ENCODE measurements at regions not wholly inside any gene's neighbourhood (a gene's known extent, or its start where the extent isn't known, plus 50 kb on each side); places are given as distances from the start of the nearest gene placed in this dataset.
"Not testable (repeated sequence)": the region's sequence is repeated elsewhere in the genome, so short reads cannot be mapped to it uniquely, and the experiment has no call there.

GRCh38 chr5:117539692-117540091 lies 965.1 kb upstream of the SEMA6A start:
- TF ChIP-seq, protein P1, sequence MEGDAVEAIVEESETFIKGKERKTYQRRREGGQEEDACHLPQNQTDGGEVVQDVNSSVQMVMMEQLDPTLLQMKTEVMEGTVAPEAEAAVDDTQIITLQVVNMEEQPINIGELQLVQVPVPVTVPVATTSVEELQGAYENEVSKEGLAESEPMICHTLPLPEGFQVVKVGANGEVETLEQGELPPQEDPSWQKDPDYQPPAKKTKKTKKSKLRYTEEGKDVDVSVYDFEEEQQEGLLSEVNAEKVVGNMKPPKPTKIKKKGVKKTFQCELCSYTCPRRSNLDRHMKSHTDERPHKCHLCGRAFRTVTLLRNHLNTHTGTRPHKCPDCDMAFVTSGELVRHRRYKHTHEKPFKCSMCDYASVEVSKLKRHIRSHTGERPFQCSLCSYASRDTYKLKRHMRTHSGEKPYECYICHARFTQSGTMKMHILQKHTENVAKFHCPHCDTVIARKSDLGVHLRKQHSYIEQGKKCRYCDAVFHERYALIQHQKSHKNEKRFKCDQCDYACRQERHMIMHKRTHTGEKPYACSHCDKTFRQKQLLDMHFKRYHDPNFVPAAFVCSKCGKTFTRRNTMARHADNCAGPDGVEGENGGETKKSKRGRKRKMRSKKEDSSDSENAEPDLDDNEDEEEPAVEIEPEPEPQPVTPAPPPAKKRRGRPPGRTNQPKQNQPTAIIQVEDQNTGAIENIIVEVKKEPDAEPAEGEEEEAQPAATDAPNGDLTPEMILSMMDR (IDR thresholded peaks at IDR 0.05): no peak
- no peak for TF ChIP-seq ZFX (IDR thresholded peaks at IDR 0.05; ENCODE audit: borderline replicate concordance)

DNA sequence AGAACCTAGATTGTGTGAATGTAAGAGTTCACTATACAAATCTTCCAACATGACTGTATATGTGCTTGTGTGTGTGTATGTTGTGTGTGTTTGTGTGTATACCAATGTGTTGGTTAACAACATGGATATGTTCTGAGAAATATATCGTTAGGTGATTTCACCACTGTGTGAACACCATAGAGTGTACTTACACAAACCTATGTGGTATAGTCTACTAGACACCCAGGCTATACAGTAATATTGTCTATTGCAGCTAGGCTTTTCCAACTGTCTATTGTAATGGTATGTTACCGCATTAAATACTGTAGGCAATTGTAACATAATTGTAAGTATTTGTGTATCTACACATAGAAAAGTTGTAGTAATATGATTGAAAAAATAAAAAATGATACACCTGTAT lies 959.2 kb upstream of the SEMA6A start:
- no peak for TF ChIP-seq ZFX (IDR thresholded peaks at IDR 0.05; ENCODE audit: borderline replicate concordance)
- TF ChIP-seq, protein P1 (IDR thresholded peaks at IDR 0.05): no peak
- H3K27ac ChIP-seq: no peak overlapping the region

More at GRCh38 chr5:117539692-117540091, 965.1 kb upstream of the SEMA6A start:
- no peak overlapping the region for H3K27ac ChIP-seq

- not testable (repeated sequence) for H3K27ac ChIP-seq
These were observed 958.5 kb upstream of the SEMA6A start for GRCh38 chr5:117533051-117533670.

DNA sequence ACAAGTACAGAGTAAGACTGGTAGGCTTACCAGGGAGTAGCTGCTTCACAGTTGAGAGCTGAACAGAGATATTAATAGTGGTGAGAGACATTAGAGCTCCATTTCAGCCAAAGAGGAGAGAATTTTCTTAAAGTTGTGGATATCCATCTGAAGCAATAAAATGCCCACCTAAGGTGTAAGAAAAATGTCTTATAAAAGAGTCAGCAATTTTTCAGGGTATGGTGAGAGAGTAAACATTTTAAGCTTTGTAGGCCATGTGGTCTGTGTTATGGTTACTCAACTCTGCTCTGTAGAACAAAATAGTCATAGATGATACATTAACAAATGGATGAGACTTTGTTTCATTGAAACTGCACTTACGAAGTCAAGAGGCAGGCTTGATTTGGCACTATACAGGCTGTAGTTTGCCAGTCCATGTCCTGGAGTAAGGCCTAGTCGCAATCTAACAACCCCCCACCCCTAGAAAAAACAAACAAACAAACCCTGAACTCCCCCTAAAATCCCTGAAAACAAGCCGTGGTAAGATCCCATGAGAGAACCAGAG lies 945.4 kb upstream of the SEMA6A start:
- TF ChIP-seq, protein P1 (IDR thresholded peaks at IDR 0.05): no peak
- TF ChIP-seq ZFX (IDR thresholded peaks at IDR 0.05; ENCODE audit: borderline replicate concordance): no peak
- H3K27ac ChIP-seq: no peak overlapping the region

GRCh38 chr5:117504305-117504704 lies 929.7 kb upstream of the SEMA6A start:
- no peak overlapping the region for H3K27ac ChIP-seq
- TF ChIP-seq, protein P1 (IDR thresholded peaks at IDR 0.05): no peak
- no peak for TF ChIP-seq ZFX (IDR thresholded peaks at IDR 0.05; ENCODE audit: borderline replicate concordance)

DNA sequence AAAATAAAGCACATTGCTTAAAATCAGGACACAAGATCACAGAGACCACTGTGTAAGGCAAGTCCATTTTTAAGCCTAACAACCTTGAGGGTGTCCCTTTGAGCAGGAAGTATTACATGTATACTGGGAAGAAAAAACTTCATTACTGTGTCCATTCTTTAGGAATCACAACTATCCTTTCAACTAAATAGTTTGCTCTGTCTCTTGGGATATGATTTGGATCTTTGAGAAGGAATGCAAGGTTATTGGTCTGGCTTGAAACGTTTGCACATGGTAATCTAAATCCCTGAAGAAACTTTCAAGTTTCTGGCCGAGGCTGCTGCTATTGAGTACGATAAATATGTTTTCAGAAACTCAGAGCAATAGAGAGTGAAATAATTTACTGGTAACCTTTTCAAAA lies 923.0 kb upstream of the SEMA6A start:
- no peak overlapping the region for H3K27ac ChIP-seq
- TF ChIP-seq, protein P1 (IDR thresholded peaks at IDR 0.05): no peak
- TF ChIP-seq ZFX (IDR thresholded peaks at IDR 0.05; ENCODE audit: borderline replicate concordance): no peak

DNA sequence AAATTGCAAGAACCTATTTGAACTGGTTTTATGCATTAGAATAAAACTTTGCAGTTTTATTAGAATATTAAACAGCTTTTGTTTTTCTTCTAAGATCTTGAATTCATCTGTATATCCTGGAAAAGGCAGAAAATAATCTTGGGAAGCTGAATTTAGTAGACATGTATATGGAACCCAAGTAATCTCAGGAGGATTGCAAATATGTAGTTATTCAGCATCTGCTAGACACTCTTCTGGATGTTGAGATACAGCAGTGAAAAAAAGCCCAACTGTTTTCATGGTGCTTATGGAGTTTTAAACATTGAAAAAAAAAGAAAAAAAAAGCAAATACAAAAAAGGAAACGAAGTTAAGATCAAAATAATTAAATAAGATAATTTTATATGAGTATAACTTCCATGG lies 922.2 kb upstream of the SEMA6A start:
- no peak for TF ChIP-seq ZFX (IDR thresholded peaks at IDR 0.05; ENCODE audit: borderline replicate concordance)
- TF ChIP-seq, protein P1 (IDR thresholded peaks at IDR 0.05): no peak
- H3K27ac ChIP-seq: no peak overlapping the region

DNA sequence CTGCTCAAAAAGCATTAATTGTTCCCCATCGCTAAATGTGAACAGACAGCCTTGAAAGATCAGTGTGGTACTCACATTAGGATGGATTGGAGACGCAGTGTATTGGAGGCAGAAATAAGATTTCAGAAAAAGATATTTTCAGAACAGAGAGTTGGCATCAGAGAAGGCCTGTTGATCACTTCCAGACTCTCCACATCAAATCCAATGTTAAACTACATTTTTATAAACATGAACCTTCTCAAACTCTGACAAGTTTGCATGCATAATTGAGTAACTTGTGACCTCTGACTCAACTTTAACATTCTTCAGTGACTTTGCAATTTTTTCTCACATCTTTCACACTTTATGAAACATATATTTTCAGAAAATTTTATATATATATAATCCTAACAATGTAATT lies 919.6 kb upstream of the SEMA6A start:
- no peak overlapping the region for H3K27ac ChIP-seq
- TF ChIP-seq, protein P1 (IDR thresholded peaks at IDR 0.05): no peak
- no peak for TF ChIP-seq ZFX (IDR thresholded peaks at IDR 0.05; ENCODE audit: borderline replicate concordance)

Data from 22Rv1 (cell line).